Kidney (tissue), 13 donors: ENCODE measurements at regions not wholly inside any gene's neighbourhood (a gene's known extent, or its start where the extent isn't known, plus 50 kb on each side); places are given as distances from the start of the nearest gene placed in this dataset.
"Not testable (repeated sequence)": the region's sequence is repeated elsewhere in the genome, so short reads cannot be mapped to it uniquely, and the experiment has no call there.

Experiments
- DNase-seq, 5 donors: peaks; one replicate each; pipeline ENCODE4 v3.0.0-alpha.2; 2013 to 2020
- FAIRE-seq: peaks from 2 replicates; lab custom pipeline; 2012; peaks lifted over from hg19 to GRCh38; lab: Jason Lieb, UNC
- H3K27ac ChIP-seq, 2 donors: one replicate each; pipeline ENCODE4 v1.7.0; 2013; ENCODE audit warnings: low read depth in 2 of 2, low read length in 2 of 2, inconsistent platforms in 1 of 2
- H3K27me3 ChIP-seq: one replicate; pipeline ENCODE4 v1.7.1; 2013; ENCODE audit warnings: low read length, inconsistent platforms; ENCODE audit not compliant: control insufficient read depth, insufficient read depth
- H3K36me3 ChIP-seq, 3 donors: one replicate each; pipeline versions ENCODE4 v1.7.0 to v1.7.1; 2013; ENCODE audit warnings: low read length in 3 of 3, control low read depth in 1 of 3, inconsistent platforms in 1 of 3; ENCODE audit not compliant: insufficient read depth in 3 of 3, control insufficient read depth in 2 of 3
- H3K4me1 ChIP-seq, 3 donors: one replicate each; pipeline versions ENCODE4 v1.7.0 to v1.7.1; 2013; ENCODE audit warnings: low read length in 3 of 3, inconsistent platforms in 1 of 3, low read depth in 1 of 3; ENCODE audit not compliant: control insufficient read depth in 2 of 3, insufficient read depth in 2 of 3
- H3K4me3 ChIP-seq, 3 donors: one replicate each; pipeline versions ENCODE4 v1.7.0 to v1.8.1; 2013; ENCODE audit warnings: low read length in 3 of 3, control low read depth in 1 of 3, inconsistent platforms in 1 of 3
- H3K9ac ChIP-seq, 3 donors: one replicate each; pipeline versions ENCODE4 v1.7.0 to v1.7.1; 2013; ENCODE audit warnings: low read length in 3 of 3, control low read depth in 1 of 3, inconsistent platforms in 1 of 3
- H3K9me3 ChIP-seq, 3 donors: one replicate each; pipeline versions ENCODE4 v1.7.0 to v1.7.1; 2013; ENCODE audit warnings: low read length in 3 of 3, control low read depth in 1 of 3, inconsistent platforms in 1 of 3; ENCODE audit not compliant: control insufficient read depth in 2 of 3, insufficient read depth in 1 of 3
- intact Hi-C: fragments of 100-400 bp; cut with DNase I; formaldehyde crosslinking; loops from one replicate; pipeline ENCODE4 v1.11.1; 2022
- TF ChIP-seq, protein P1 (sequence below): IDR thresholded peaks from 3 replicates; pipeline ENCODE4 v1.5.1; 2012; ENCODE audit warnings: mild to moderate bottlenecking, moderate library complexity, borderline replicate concordance; ENCODE audit not compliant: insufficient read depth; ENCODE audit errors: extremely low read depth
- donor health status: control.
- donor health status: control.
- donor health status: control.
- donor health status: control.
- donor health status: control.
- donor health status: DM: yes; HTN: yes; CAD: no.
- donor health status: Normal renal cell carcinoma (clear cell type).

DNA sequence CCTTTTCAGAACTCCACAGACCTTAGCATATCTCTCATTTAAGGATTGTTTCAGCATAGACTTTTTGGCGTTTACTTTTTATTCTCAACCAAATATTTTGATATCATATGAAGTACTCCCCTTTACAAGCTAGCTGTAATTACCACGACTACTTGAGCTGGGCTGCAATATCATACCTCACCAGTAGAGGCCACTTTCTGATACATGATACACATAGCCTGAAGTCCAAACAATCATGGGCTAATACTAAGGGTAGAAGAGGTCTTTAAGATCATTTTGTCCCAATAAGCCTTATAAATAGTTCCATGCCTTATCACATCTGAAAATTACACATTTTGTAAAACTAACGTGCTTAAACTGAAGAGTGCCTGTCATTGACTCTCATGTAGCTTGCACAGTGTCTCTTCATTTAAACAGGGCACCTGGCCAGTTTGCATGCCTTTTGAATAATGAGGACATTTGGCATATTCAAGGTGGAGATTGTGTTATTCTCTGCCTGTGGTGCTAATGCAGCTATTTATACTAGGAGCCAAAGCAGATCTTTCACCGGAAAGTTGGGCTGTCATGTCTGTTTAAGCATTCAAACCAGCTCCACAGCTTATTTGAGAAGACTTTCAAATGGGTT, 403.7 kb upstream of the ZMIZ1 start:
- intact Hi-C loops, result no loop called here
- no peak overlapping the region for H3K9ac ChIP-seq
- FAIRE-seq (no peak), DNase-seq (no peak)
- no peak overlapping the region for H3K4me3 ChIP-seq
- H3K36me3 ChIP-seq, result no peaks in the 10 kb centered on the region
- TF ChIP-seq, protein P1, sequence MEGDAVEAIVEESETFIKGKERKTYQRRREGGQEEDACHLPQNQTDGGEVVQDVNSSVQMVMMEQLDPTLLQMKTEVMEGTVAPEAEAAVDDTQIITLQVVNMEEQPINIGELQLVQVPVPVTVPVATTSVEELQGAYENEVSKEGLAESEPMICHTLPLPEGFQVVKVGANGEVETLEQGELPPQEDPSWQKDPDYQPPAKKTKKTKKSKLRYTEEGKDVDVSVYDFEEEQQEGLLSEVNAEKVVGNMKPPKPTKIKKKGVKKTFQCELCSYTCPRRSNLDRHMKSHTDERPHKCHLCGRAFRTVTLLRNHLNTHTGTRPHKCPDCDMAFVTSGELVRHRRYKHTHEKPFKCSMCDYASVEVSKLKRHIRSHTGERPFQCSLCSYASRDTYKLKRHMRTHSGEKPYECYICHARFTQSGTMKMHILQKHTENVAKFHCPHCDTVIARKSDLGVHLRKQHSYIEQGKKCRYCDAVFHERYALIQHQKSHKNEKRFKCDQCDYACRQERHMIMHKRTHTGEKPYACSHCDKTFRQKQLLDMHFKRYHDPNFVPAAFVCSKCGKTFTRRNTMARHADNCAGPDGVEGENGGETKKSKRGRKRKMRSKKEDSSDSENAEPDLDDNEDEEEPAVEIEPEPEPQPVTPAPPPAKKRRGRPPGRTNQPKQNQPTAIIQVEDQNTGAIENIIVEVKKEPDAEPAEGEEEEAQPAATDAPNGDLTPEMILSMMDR, result no peak
- no peak overlapping the region for H3K27ac ChIP-seq
- peaks cover 0 to 9% (median 5%) of the 10 kb centered on the region in 3 donors for H3K9me3 ChIP-seq
- H3K27me3 ChIP-seq, result no peaks in the 10 kb centered on the region
- H3K4me1 ChIP-seq, result peaks cover 0 to 2% (median 0%) of the 10 kb centered on the region in 3 donors

GRCh38 chr10:78672918-78673317, 395.8 kb upstream of the ZMIZ1 start:
- H3K9me3 ChIP-seq, result no peaks in the 10 kb centered on the region
- no peak overlapping the region for H3K27ac ChIP-seq
- no peaks in the 10 kb centered on the region for H3K27me3 ChIP-seq
- no peak for DNase-seq
- no peak overlapping the region for H3K9ac ChIP-seq
- H3K4me1 ChIP-seq, result no peaks in the 10 kb centered on the region
- no peak overlapping the region for H3K4me3 ChIP-seq
- intact Hi-C loops, result no loop called here
- no peaks in the 10 kb centered on the region for H3K36me3 ChIP-seq
- TF ChIP-seq, protein P1, result no peak
- FAIRE-seq, result no peak

DNA sequence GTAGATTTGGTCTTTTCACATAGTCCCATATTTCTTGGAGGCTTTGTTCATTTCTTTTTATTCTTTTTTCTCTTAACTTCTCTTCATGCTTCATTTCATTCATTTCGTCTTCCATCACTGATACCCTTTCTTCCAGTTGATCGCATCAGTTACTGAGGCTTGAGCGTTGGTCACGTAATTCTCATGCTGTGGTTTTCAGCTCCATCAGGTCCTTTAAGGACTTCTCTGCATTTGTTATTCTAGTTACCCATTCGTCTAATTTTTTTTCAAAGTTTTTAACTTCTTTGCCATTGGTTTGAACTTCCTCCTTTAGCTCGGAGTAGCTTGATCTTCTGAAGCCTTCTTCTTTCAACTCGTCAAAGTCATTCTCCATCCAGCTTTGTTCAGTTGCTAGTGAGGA, 387.6 kb upstream of the ZMIZ1 start:
- H3K27me3 ChIP-seq, DNase-seq, H3K4me1 ChIP-seq, H3K27ac ChIP-seq, intact Hi-C loops, H3K4me3 ChIP-seq, FAIRE-seq, H3K9me3 ChIP-seq, H3K36me3 ChIP-seq, H3K9ac ChIP-seq: not testable (repeated sequence)

GRCh38 chr10:78681986-78682385, 386.8 kb upstream of the ZMIZ1 start:
- H3K4me3 ChIP-seq, H3K4me1 ChIP-seq, H3K9ac ChIP-seq, DNase-seq, H3K9me3 ChIP-seq, H3K27me3 ChIP-seq, H3K36me3 ChIP-seq, FAIRE-seq, intact Hi-C loops, H3K27ac ChIP-seq: not testable (repeated sequence)
